ENCODE measurements at regions not wholly inside any gene's neighbourhood (a gene's known extent, or its start where the extent isn't known, plus 50 kb on each side); places are given as distances from the start of the nearest gene placed in this dataset.

GRCh38 chr14:71737760-71738159 is 194.5 kb upstream of the RGS6 start:
- no peaks in the 10 kb centered on the region for H3K79me2 ChIP-seq (ENCODE audit: insufficient read depth, low read depth)
- H3K27me3 ChIP-seq (ENCODE audit: insufficient read depth, low read depth), result no peaks in the 10 kb centered on the region
- no peaks in the 10 kb centered on the region for H4K20me1 ChIP-seq (ENCODE audit: insufficient read depth)
- no peak for TF ChIP-seq CTCF (conservative IDR thresholded peaks at IDR 0.05; ENCODE audit: low read depth, low read length)
- H3K4me2 ChIP-seq, result no peak overlapping the region
- no peak overlapping the region for H3K27ac ChIP-seq
- H3K9ac ChIP-seq, result no peak overlapping the region
- no peak overlapping the region for H3K4me3 ChIP-seq (IDR thresholded peaks at IDR 0.05; ENCODE audit: insufficient read depth, low read depth, low read length)
- no peaks in the 10 kb centered on the region for H3K36me3 ChIP-seq (ENCODE audit: insufficient read depth)
- H2AFZ ChIP-seq (ENCODE audit: low read depth), result no peak overlapping the region
- no peaks in the 10 kb centered on the region for H3K4me1 ChIP-seq (ENCODE audit: low read depth, poor library complexity, severe bottlenecking)

- no peaks in the 10 kb centered on the region for H3K36me3 ChIP-seq (ENCODE audit: insufficient read depth)
- no peaks in the 10 kb centered on the region for H3K4me1 ChIP-seq (ENCODE audit: low read depth, poor library complexity, severe bottlenecking)
- TF ChIP-seq CTCF (conservative IDR thresholded peaks at IDR 0.05; ENCODE audit: low read depth, low read length), result no peak
- no peaks in the 10 kb centered on the region for H4K20me1 ChIP-seq (ENCODE audit: insufficient read depth)
- H3K27me3 ChIP-seq (ENCODE audit: insufficient read depth, low read depth), result no peaks in the 10 kb centered on the region
- H3K4me2 ChIP-seq, result no peak overlapping the region
- H3K4me3 ChIP-seq (IDR thresholded peaks at IDR 0.05; ENCODE audit: insufficient read depth, low read depth, low read length), result no peak overlapping the region
- no peak overlapping the region for H3K27ac ChIP-seq
- no peak overlapping the region for H2AFZ ChIP-seq (ENCODE audit: low read depth)
- no peaks in the 10 kb centered on the region for H3K79me2 ChIP-seq (ENCODE audit: insufficient read depth, low read depth)
- no peak overlapping the region for H3K9ac ChIP-seq
These were observed 192.8 kb upstream of the RGS6 start for GRCh38 chr14:71739273-71739990.

GRCh38 chr14:71741241-71741640 is 191.0 kb upstream of the RGS6 start:
- Histone ChIP-seq H4K20me1 (ENCODE audit: insufficient read depth) (no peaks in the 10 kb centered on the region), H3K27ac (no peak overlapping the region), H3K4me2 (no peak overlapping the region), H3K4me1 (ENCODE audit: low read depth, poor library complexity, severe bottlenecking) (no peaks in the 10 kb centered on the region), H3K27me3 (ENCODE audit: insufficient read depth, low read depth) (no peaks in the 10 kb centered on the region), H3K79me2 (ENCODE audit: insufficient read depth, low read depth) (no peaks in the 10 kb centered on the region), H3K9ac (no peak overlapping the region), H3K4me3 (IDR thresholded peaks at IDR 0.05; ENCODE audit: insufficient read depth, low read depth, low read length) (no peak overlapping the region), H2AFZ (ENCODE audit: low read depth) (no peak overlapping the region), H3K36me3 (ENCODE audit: insufficient read depth) (no peaks in the 10 kb centered on the region)
- no peak for TF ChIP-seq CTCF (conservative IDR thresholded peaks at IDR 0.05; ENCODE audit: low read depth, low read length)

- no peak overlapping the region for H3K27ac ChIP-seq
- no peaks in the 10 kb centered on the region for H4K20me1 ChIP-seq (ENCODE audit: insufficient read depth)
- no peaks in the 10 kb centered on the region for H3K27me3 ChIP-seq (ENCODE audit: insufficient read depth, low read depth)
- no peaks in the 10 kb centered on the region for H3K36me3 ChIP-seq (ENCODE audit: insufficient read depth)
- no peaks in the 10 kb centered on the region for H3K79me2 ChIP-seq (ENCODE audit: insufficient read depth, low read depth)
- no peak overlapping the region for H2AFZ ChIP-seq (ENCODE audit: low read depth)
- no peak for TF ChIP-seq CTCF (conservative IDR thresholded peaks at IDR 0.05; ENCODE audit: low read depth, low read length)
- H3K4me3 ChIP-seq (IDR thresholded peaks at IDR 0.05; ENCODE audit: insufficient read depth, low read depth, low read length), result no peak overlapping the region
- no peak overlapping the region for H3K9ac ChIP-seq
- no peak overlapping the region for H3K4me2 ChIP-seq
- no peaks in the 10 kb centered on the region for H3K4me1 ChIP-seq (ENCODE audit: low read depth, poor library complexity, severe bottlenecking)
These were observed 189.7 kb upstream of the RGS6 start for GRCh38 chr14:71742485-71742884.
